Tibial nerve (tissue), 3 donors: ENCODE measurements at regions not wholly inside any gene's neighbourhood (a gene's known extent, or its start where the extent isn't known, plus 50 kb on each side); places are given as distances from the start of the nearest gene placed in this dataset.

Experiments used
- POLR2A ChIP-seq, 2 donors: fragments of 450-650 bp; IDR thresholded peaks; one replicate each; pipeline ENCODE4 v1.6.1; 2017; ENCODE audit warnings: antibody characterized with exemption in 2 of 2, mild to moderate bottlenecking in 2 of 2, moderate library complexity in 2 of 2
- TF ChIP-seq, protein P1 (sequence below), 5 experiments: fragments of 200-600 bp in 3 of 5; fragments of 450-650 bp in 2 of 5; sonication (generic) in 3 of 5; IDR thresholded peaks; one replicate each; pipeline ENCODE4 v1.5.1; 2016 to 2019; ENCODE audit warnings: antibody characterized with exemption in 5 of 5, mild to moderate bottlenecking in 3 of 5, moderate library complexity in 2 of 5

DNA sequence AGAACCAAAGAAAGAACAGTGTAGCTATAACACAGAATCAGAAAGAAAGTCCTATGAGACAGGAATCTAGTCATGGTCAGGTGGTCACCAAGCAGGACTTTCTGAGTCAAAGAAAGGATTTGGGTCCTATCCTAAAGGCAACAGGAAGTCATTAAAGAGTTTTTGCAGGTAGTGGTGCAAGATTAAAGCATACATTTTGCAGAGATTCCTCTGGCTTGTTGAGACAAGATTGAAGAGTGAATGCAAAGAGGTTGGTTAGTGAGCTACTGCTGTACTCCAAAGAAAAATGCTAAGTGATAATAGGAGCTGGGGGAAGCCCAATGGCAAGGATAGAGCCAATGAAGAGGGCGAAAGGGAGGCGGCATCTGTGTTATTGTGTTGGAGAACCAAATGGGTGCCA, 300.5 kb upstream of the KIF2A start:
- TF ChIP-seq, protein P1, sequence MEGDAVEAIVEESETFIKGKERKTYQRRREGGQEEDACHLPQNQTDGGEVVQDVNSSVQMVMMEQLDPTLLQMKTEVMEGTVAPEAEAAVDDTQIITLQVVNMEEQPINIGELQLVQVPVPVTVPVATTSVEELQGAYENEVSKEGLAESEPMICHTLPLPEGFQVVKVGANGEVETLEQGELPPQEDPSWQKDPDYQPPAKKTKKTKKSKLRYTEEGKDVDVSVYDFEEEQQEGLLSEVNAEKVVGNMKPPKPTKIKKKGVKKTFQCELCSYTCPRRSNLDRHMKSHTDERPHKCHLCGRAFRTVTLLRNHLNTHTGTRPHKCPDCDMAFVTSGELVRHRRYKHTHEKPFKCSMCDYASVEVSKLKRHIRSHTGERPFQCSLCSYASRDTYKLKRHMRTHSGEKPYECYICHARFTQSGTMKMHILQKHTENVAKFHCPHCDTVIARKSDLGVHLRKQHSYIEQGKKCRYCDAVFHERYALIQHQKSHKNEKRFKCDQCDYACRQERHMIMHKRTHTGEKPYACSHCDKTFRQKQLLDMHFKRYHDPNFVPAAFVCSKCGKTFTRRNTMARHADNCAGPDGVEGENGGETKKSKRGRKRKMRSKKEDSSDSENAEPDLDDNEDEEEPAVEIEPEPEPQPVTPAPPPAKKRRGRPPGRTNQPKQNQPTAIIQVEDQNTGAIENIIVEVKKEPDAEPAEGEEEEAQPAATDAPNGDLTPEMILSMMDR (IDR thresholded peaks at IDR 0.05): no peak
- no peak for TF ChIP-seq POLR2A (IDR thresholded peaks at IDR 0.05)
